WTC11 (cell line): ENCODE measurements at regions not wholly inside any gene's neighbourhood (a gene's known extent, or its start where the extent isn't known, plus 50 kb on each side); places are given as distances from the start of the nearest gene placed in this dataset.

Experiments
- ATAC-seq: fragments of 200-7000 bp; cut with Tn5 transposase; 2 replicates; pipeline ENCODE4 v1.10.0; 2021; ENCODE audit warnings: mild to moderate bottlenecking, moderate library complexity
- CTCF ChIA-PET: fragments of 300-600 bp; sonication (Branson Sonifier 250); formaldehyde crosslinking; loops from one replicate; lab custom pipeline; 2021; ENCODE audit warnings: antibody characterized with exemption; lab: Charles Lee
- POLR2A ChIA-PET: fragments of 350-600 bp; sonication (Branson Sonifier 250); formaldehyde crosslinking; loops from one replicate; lab custom pipeline; 2021; ENCODE audit warnings: antibody characterized with exemption; lab: Charles Lee
- DNase-seq: peaks from one replicate; pipeline ENCODE4 v3.0.0; 2021; ENCODE audit warnings: low spot score
- H3K27ac Mint-ChIP-seq: 2 replicates; pipeline ENCODE4 v1.8.0; 2021; ENCODE audit warnings: mixed read lengths
- H3K27me3 Mint-ChIP-seq: 2 replicates; pipeline ENCODE4 v1.8.0; 2021; ENCODE audit warnings: low read depth, mild to moderate bottlenecking, moderate library complexity, mixed read lengths
- H3K36me3 Mint-ChIP-seq: 2 replicates; pipeline ENCODE4 v1.8.0; 2021; ENCODE audit warnings: mixed read lengths
- H3K4me1 Mint-ChIP-seq: 2 replicates; pipeline ENCODE4 v1.8.0; 2022; ENCODE audit warnings: mixed read lengths
- H3K4me3 Mint-ChIP-seq: 2 replicates; pipeline ENCODE4 v1.8.0; 2021; ENCODE audit warnings: mild to moderate bottlenecking, moderate library complexity, mixed read lengths
- H3K9me3 Mint-ChIP-seq: 2 replicates; pipeline ENCODE4 v1.8.0; 2021; ENCODE audit warnings: mixed read lengths
- CDX4 ChIP-seq: fragments of 250-450 bp; sonication (Bioruptor Pico); IDR thresholded peaks from 2 replicates; pipeline ENCODE4 v1.9.0; 2021; ENCODE audit warnings: moderate library complexity, mild to moderate bottlenecking, inconsistent platforms, borderline replicate concordance
- ELF4 ChIP-seq: sonication (generic); formaldehyde crosslinking; IDR thresholded peaks from 2 replicates; pipeline ENCODE4 v1.8.1; 2022; ENCODE audit warnings: low read depth, mild to moderate bottlenecking, moderate library complexity, missing genetic modification reagents
- ERG ChIP-seq: fragments of 250-450 bp; sonication (Bioruptor Pico); IDR thresholded peaks from 2 replicates; pipeline ENCODE4 v1.8.0; 2021; ENCODE audit warnings: mild to moderate bottlenecking
- FOXK1 ChIP-seq: sonication (generic); formaldehyde crosslinking; IDR thresholded peaks from 2 replicates; pipeline ENCODE4 v1.8.0; 2022; ENCODE audit warnings: mild to moderate bottlenecking, moderate library complexity, missing genetic modification reagents
- HMGA2 ChIP-seq: fragments of 250-450 bp; sonication (Bioruptor Pico); IDR thresholded peaks from 2 replicates; pipeline ENCODE4 v1.4.0; 2021; ENCODE audit warnings: mild to moderate bottlenecking, moderate library complexity
- KAT7 ChIP-seq: sonication (generic); formaldehyde crosslinking; IDR thresholded peaks from 2 replicates; pipeline ENCODE4 v1.8.1; 2023; ENCODE audit warnings: missing genetic modification reagents, mild to moderate bottlenecking, borderline replicate concordance
- MLX ChIP-seq: sonication (generic); formaldehyde crosslinking; IDR thresholded peaks from 2 replicates; pipeline ENCODE4 v1.8.1; 2023; ENCODE audit warnings: mild to moderate bottlenecking, missing genetic modification reagents, moderate library complexity
- SOX15 ChIP-seq: fragments of 250-450 bp; sonication (Bioruptor Pico); IDR thresholded peaks from 2 replicates; pipeline ENCODE4 v1.9.0; 2021; ENCODE audit warnings: mild to moderate bottlenecking
- SP1 ChIP-seq: sonication (generic); formaldehyde crosslinking; conservative IDR thresholded peaks from 2 replicates; pipeline ENCODE4 v1.8.1; 2022; ENCODE audit warnings: missing genetic modification reagents
- TEAD4 ChIP-seq: sonication (generic); formaldehyde crosslinking; IDR thresholded peaks from 2 replicates; pipeline ENCODE4 v1.8.0; 2022; ENCODE audit warnings: mild to moderate bottlenecking, missing genetic modification reagents
- USF2 ChIP-seq: sonication (generic); formaldehyde crosslinking; IDR thresholded peaks from 2 replicates; pipeline ENCODE4 v1.8.1; 2023; ENCODE audit warnings: mild to moderate bottlenecking, missing genetic modification reagents, moderate library complexity
- ZBTB21 ChIP-seq: sonication (generic); formaldehyde crosslinking; IDR thresholded peaks from 2 replicates; pipeline ENCODE4 v1.8.1; 2023; ENCODE audit warnings: mild to moderate bottlenecking, missing genetic modification reagents, borderline replicate concordance
- ZMAT4 ChIP-seq: fragments of 250-450 bp; sonication (Bioruptor Pico); IDR thresholded peaks from 2 replicates; pipeline ENCODE4 v1.9.0; 2021; ENCODE audit warnings: mild to moderate bottlenecking
- ZNF232 ChIP-seq: sonication (generic); formaldehyde crosslinking; IDR thresholded peaks from 2 replicates; pipeline ENCODE4 v1.8.0; 2022; ENCODE audit warnings: mild to moderate bottlenecking, missing genetic modification reagents
- TF ChIP-seq, protein P1 (sequence below): sonication (generic); formaldehyde crosslinking; IDR thresholded peaks from 2 replicates; pipeline ENCODE4 v1.8.0; 2023; ENCODE audit warnings: missing genetic modification reagents, mild to moderate bottlenecking, borderline replicate concordance
- TF ChIP-seq, protein P2 (sequence below): fragments of 250-450 bp; sonication (Bioruptor Pico); IDR thresholded peaks from 2 replicates; pipeline ENCODE4 v1.9.0; 2021; ENCODE audit warnings: mild to moderate bottlenecking
- TF ChIP-seq, protein P3 (sequence below): sonication (generic); formaldehyde crosslinking; IDR thresholded peaks from 2 replicates; pipeline ENCODE4 v1.8.1; 2022; ENCODE audit warnings: low read depth, missing genetic modification reagents, borderline replicate concordance
- TF ChIP-seq, protein P4 (sequence below): sonication (generic); formaldehyde crosslinking; IDR thresholded peaks from 2 replicates; pipeline ENCODE4 v1.8.1; 2022; ENCODE audit warnings: low read depth, mild to moderate bottlenecking, moderate library complexity, missing genetic modification reagents, borderline replicate concordance

- no peak for TF ChIP-seq ERG (CRISPR knock-in tag)
- no peak for TF ChIP-seq ZBTB21
- TF ChIP-seq, protein P1, sequence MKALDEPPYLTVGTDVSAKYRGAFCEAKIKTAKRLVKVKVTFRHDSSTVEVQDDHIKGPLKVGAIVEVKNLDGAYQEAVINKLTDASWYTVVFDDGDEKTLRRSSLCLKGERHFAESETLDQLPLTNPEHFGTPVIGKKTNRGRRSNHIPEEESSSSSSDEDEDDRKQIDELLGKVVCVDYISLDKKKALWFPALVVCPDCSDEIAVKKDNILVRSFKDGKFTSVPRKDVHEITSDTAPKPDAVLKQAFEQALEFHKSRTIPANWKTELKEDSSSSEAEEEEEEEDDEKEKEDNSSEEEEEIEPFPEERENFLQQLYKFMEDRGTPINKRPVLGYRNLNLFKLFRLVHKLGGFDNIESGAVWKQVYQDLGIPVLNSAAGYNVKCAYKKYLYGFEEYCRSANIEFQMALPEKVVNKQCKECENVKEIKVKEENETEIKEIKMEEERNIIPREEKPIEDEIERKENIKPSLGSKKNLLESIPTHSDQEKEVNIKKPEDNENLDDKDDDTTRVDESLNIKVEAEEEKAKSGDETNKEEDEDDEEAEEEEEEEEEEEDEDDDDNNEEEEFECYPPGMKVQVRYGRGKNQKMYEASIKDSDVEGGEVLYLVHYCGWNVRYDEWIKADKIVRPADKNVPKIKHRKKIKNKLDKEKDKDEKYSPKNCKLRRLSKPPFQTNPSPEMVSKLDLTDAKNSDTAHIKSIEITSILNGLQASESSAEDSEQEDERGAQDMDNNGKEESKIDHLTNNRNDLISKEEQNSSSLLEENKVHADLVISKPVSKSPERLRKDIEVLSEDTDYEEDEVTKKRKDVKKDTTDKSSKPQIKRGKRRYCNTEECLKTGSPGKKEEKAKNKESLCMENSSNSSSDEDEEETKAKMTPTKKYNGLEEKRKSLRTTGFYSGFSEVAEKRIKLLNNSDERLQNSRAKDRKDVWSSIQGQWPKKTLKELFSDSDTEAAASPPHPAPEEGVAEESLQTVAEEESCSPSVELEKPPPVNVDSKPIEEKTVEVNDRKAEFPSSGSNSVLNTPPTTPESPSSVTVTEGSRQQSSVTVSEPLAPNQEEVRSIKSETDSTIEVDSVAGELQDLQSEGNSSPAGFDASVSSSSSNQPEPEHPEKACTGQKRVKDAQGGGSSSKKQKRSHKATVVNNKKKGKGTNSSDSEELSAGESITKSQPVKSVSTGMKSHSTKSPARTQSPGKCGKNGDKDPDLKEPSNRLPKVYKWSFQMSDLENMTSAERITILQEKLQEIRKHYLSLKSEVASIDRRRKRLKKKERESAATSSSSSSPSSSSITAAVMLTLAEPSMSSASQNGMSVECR: no peak
- TF ChIP-seq ELF4 (CRISPR knock-in tag): no peak
- no peak for TF ChIP-seq TEAD4
- TF ChIP-seq ZNF232 (CRISPR knock-in tag): no peak
- no peak for TF ChIP-seq CDX4 (CRISPR knock-in tag)
- TF ChIP-seq HMGA2 (CRISPR knock-in tag): no peak
- no peak for TF ChIP-seq KAT7 (CRISPR knock-in tag)
- TF ChIP-seq, protein P2, sequence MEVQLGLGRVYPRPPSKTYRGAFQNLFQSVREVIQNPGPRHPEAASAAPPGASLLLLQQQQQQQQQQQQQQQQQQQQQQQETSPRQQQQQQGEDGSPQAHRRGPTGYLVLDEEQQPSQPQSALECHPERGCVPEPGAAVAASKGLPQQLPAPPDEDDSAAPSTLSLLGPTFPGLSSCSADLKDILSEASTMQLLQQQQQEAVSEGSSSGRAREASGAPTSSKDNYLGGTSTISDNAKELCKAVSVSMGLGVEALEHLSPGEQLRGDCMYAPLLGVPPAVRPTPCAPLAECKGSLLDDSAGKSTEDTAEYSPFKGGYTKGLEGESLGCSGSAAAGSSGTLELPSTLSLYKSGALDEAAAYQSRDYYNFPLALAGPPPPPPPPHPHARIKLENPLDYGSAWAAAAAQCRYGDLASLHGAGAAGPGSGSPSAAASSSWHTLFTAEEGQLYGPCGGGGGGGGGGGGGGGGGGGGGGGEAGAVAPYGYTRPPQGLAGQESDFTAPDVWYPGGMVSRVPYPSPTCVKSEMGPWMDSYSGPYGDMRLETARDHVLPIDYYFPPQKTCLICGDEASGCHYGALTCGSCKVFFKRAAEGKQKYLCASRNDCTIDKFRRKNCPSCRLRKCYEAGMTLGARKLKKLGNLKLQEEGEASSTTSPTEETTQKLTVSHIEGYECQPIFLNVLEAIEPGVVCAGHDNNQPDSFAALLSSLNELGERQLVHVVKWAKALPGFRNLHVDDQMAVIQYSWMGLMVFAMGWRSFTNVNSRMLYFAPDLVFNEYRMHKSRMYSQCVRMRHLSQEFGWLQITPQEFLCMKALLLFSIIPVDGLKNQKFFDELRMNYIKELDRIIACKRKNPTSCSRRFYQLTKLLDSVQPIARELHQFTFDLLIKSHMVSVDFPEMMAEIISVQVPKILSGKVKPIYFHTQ (CRISPR knock-in tag): no peak
These were observed 242.1 kb upstream of the DAPK1 start (continued) for GRCh38 chr9:87255431-87256155.

- Mint-ChIP-seq H3K9me3 (no peaks in the 10 kb centered on the region), H3K27ac (no peak overlapping the region), H3K36me3 (no peaks in the 10 kb centered on the region), H3K4me3 (no peak overlapping the region), H3K4me1 (no peaks in the 10 kb centered on the region), H3K27me3 (no peaks in the 10 kb centered on the region; the same call in 1 of the 2 replicates)
- TF ChIP-seq USF2 (CRISPR knock-in tag) (no peak), MLX (no peak), FOXK1 (CRISPR knock-in tag) (no peak), SOX15 (no peak), SP1 (CRISPR knock-in tag) (no peak), ZMAT4 (CRISPR knock-in tag) (no peak), TEAD4 (no peak)
- TF ChIP-seq, protein P3, sequence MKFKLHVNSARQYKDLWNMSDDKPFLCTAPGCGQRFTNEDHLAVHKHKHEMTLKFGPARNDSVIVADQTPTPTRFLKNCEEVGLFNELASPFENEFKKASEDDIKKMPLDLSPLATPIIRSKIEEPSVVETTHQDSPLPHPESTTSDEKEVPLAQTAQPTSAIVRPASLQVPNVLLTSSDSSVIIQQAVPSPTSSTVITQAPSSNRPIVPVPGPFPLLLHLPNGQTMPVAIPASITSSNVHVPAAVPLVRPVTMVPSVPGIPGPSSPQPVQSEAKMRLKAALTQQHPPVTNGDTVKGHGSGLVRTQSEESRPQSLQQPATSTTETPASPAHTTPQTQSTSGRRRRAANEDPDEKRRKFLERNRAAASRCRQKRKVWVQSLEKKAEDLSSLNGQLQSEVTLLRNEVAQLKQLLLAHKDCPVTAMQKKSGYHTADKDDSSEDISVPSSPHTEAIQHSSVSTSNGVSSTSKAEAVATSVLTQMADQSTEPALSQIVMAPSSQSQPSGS (CRISPR knock-in tag): no peak
- TF ChIP-seq, protein P4, sequence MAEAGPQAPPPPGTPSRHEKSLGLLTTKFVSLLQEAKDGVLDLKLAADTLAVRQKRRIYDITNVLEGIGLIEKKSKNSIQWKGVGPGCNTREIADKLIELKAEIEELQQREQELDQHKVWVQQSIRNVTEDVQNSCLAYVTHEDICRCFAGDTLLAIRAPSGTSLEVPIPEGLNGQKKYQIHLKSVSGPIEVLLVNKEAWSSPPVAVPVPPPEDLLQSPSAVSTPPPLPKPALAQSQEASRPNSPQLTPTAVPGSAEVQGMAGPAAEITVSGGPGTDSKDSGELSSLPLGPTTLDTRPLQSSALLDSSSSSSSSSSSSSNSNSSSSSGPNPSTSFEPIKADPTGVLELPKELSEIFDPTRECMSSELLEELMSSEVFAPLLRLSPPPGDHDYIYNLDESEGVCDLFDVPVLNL (CRISPR knock-in tag): no peak
- POLR2A ChIA-PET: no interaction called here
- DNase-seq (no peak), ATAC-seq (no peak)
- CTCF ChIA-PET: no interaction called here
These were observed 240.7 kb upstream of the DAPK1 start for GRCh38 chr9:87256973-87257372.
